NCI-H1048 (cell line): ENCODE measurements at regions not wholly inside any gene's neighbourhood (a gene's known extent, or its start where the extent isn't known, plus 50 kb on each side); places are given as distances from the start of the nearest gene placed in this dataset.
"Not testable (repeated sequence)": the region's sequence is repeated elsewhere in the genome, so short reads cannot be mapped to it uniquely, and the experiment has no call there.

ENCODE experiments used
- DNase-seq: peaks from one replicate; lab custom pipeline; 2025; lab: John Stamatoyannopoulos, UW

DNA sequence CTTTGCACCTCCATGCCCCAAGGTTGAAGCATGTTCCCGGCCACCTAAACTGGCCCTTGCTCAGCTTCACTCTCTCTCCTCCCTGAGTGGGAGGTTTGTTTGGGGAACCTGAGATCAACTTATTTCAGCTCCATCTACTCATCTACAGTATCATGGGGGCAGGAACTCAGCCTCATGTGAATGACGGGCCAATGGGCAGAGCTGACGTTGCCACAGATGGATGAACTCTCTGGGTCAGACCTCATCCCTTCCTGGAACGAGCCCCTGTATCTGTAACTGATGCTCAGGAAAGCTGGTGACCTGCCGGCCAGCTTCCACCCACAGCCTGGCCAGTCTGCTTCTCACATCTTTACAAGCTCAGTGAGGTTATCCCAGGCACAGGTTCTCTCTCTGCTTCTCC, 369.6 kb downstream of the IRX2 start:
- DNase-seq, result no peak

DNA sequence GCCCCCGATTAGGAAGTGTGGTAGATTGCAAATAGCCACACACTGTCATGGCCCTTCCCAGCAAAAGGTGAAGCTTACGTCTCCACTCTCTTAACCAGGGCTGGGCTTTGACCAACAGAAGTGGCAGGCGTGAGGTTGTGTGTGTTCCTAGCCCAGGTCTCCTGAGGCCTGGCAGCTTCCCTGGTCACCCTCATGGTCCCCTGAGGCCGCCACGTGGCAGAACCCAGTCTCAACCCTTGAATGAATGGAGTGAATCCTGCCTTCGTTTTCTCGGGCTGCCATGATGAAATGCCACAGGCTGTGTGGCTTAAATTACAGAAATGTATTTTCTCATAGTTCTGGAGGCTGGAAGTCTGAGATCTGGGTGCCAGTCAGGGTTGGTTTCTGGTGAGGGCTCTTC, 370.4 kb downstream of the IRX2 start:
- DNase-seq, result no peak

DNA sequence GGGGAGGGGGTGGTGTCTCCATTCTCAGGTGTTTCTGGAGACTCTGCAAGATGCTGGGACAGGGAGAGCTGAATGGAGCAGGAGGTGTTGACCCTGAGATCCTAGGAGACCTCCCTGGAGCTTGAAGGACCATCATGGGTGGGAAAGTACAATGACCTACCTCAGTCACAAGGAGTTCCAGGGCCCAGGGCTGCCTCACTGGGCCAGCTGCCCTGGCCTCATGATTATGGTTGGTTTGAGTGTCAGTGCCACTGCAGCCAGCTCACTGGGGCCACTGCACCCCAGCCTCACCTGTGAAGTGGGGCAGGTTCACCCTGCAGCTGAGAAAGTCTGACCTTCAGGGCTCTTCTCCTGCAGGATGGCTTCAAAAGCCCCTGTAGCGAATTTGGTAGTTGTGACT, 372.5 kb downstream of the IRX2 start:
- no peak for DNase-seq

DNA sequence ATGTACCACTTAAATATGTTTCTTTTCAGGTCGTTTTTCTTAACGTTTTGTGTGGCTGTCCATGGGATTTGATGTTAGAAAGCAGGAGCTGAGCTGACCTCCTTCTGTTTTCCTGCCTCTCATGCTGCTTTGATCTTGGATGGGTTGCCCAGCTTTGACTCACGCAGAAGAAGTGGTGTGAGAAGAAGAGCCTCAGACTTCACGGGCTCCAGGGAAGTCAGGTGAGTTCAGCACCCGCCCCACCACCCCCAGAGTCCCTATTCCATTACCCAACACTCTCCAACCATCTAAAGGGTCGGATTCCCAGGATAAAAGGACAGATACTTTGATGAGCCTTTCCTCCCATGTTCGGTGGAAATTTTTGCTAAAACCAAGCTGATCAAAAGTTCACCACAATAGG, 373.4 kb downstream of the IRX2 start:
- no peak for DNase-seq

DNA sequence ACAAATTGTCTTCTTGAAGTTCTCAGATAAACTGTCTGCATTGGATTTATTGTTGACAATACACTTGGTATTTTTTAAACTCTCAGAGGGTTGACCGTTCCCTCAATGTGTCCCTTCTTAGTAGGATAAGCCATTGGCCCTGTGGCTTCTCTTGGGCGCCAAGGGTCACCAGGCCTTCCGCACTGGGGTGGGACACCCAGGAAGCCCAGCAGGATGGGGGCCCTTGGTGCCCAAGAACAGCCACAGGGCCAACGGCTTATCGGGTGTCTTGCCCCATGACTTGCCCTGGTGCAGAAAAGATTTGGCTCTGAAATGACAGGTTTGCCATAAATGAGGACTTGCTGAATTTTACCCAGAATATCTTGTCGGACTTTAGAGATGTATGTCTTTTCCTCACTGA, 375.0 kb downstream of the IRX2 start:
- no peak for DNase-seq

DNA sequence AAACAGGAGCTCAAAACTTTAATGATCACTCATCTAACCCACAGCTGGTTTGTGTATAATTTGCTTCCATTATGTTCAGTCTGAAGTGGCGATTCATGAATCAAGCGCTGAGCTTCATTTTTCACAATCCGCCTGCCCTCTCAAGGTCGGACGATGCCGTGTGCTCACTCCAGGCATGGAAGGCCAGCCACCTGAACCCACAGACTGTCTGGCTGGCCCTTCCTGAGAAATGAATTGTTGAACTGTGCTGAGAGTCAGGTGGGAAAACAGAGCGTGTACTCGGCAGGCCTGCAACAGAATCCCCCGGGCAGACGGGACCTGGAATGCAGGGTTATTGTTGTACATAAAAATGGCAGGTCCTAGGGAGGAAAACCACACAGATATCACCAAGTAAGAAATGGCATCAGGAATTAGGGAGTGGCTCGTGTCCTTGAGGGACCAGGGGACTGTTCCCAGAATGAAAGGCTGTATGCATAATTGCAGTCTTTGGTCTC, 375.7 kb downstream of the IRX2 start:
- no peak for DNase-seq

DNA sequence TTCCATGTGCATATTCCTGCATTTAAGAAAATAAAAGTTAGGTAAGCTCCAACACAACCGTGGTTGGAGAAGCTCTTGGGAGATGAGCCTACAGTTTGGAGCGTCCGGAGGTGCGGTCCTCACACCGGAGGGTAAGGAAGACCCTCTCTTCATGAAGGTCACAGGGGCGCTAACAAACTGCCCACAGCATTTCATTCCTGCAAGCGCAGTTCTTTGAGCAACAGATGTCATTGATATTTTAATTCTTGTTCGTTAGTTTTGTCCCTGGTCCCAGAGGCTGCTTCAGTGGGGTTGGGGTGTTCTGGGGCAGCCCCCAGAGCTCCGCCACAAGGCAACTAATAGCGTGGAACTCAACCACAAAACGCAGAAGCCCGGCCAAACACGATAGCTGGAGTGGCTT, 376.2 kb downstream of the IRX2 start:
- no peak for DNase-seq

DNA sequence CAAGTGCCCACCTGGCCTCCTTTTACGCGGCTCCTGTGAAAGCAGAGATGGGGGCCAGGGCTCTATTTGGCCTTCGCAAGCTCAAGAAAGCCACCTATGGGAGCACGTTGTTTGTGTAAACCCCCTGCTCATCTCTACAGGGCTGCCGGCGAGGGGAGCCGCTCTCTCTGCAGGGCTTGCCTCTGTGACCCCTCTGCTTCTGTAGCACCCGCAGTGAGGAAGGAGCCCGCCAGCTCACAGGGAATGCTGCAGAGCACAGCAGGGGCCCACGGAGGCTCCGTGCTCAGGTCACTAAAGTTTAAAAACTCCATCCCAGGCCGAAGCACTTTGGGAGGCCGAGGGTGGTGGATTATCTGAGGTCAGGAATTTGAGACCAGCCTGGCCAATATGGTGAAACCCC, 376.8 kb downstream of the IRX2 start:
- no peak for DNase-seq

DNA sequence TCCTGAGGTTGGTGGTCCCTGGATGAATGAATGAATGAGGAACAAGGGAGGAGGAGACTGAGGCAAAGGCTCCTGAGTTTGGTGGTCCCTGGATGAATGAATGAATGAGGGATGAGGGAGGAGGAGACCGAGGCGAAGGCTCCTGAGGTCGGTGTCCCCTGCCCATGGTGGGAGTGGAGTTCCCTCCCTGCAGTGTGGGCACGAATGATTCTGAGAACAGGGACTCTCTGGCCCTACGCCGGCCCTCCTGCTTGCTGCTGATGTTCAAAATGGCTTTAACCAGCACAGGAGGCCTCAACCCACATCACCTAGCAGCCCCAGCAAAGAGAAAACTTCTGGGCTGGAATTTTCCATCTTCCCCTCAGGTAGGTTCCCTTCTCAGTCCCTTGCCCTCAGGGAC, 377.8 kb downstream of the IRX2 start:
- no peak for DNase-seq

DNA sequence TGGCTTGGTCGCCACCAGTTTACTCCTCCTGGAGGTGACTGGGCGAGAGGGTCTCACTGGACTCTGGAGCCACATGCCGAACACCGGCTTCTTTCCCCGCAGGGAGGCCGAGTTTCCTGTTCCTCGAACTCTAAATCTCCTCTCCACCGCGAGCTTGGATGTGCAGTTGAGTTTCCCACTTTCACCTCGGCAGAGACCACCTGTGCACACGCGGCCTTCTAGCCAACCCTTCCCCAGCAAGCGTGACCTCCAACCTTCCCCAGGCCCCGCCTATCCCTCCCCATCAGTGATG, 380.1 kb downstream of the IRX2 start:
- no peak for DNase-seq

DNA sequence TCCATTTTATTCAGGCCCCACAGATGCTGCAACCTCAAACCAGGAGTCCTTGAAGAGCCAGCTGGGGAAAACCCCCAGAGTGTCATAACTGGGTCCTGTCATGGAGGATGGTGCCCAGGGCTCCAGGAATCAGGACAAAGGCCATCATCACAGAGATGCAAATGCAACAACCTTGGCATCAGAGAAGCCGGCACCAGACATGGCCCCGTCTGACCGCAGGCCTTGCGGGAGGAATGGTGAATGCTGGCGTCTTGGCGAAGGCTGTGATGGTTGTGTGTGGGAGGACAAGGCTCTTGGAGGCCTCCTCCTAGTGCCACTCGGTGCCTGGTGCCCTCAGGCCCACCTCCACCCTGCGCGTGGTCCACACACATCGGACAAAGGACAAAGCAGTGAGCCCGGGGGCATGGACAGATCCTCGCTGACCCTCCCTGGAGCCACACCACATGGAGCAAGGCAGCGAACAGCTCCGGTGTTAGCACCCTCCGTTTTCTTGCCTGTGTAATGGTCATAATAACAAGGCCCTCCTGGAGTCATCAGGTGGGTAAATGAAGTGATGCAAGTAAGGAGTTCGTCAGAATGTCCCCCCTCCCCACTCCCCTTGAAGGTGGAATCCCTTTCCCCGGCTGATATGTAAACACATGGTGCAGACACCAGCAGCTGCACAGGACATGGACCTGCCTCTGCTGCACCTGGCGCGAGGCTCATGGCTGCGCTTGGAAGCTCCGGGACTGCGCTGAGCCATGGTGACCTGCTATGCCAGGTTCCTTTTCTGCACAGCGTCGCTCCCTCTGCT, 380.7 kb downstream of the IRX2 start:
- no peak for DNase-seq

DNA sequence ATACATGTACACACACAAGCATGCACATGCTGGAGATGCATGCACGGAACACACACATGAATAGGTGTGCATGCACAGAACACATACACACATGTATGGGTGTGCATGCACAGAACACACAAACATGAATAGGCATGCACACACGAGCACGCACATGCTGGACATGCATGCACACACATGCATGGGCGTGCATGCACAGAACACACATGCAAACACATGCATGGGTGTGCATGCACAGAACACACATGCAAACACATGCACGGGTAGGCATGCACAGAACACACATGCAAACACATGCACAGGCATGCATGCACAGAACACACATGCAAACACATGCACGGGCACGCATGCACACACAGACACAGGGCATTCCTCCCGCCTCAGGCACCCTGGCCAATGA, 382.3 kb downstream of the IRX2 start:
- DNase-seq, result no peak

DNA sequence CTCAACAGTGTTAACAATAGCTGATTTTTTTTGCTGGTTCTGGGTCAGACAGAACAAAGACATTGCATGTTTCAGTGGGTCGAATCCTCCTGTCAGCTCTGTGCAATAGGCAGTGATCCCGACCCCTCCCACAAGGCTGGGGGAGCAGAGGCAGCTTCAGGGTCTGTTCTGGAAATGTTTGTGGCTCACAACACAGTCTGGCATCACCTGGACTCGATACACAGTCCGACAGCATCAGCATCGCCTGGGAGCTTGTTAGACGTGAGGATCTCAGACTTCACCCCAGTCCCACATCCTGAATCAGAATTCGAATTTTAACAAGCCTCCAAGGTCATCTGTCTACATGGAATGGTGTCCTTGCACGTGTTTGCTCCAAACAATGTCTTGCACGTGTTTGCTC, 384.7 kb downstream of the IRX2 start:
- no peak for DNase-seq

DNA sequence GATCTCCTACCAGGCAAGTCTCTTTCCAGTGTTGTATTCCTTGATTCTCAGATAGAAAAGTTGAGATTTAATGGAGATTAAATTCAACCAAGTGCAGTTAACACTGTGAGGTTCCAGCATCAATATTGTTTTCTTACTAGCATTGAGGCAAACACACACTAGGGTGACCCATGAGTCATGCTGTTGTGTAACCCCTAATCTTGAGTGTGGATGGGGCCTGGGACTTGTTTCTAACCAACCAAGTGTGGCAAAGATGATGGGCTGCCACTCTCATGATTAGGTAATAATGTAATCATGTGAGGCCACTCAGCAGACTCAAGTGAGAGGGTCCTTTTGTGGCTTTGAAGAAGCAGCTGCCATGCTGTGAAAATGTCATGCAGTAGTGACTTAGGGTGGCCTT, 394.2 kb downstream of the IRX2 start:
- no peak for DNase-seq

DNA sequence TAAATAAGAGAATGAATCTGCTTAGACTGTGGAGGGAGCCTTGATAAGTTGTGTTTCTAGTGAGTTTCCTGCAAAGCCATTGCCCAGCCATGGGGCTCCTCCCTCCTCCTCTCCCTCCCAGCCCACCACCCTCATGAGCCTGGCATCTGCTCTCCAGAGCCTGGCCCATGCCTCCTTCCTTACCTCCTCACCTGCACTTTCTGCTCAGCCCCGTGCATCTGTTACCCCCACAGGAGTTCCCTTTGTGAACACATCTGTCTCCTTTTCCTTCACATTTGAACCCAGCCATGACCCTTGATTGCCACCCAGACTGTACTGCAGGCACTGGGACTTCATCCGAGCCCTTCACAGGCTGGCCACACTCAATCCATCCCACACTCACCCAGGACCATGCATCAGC, 395.6 kb downstream of the IRX2 start:
- no peak for DNase-seq

DNA sequence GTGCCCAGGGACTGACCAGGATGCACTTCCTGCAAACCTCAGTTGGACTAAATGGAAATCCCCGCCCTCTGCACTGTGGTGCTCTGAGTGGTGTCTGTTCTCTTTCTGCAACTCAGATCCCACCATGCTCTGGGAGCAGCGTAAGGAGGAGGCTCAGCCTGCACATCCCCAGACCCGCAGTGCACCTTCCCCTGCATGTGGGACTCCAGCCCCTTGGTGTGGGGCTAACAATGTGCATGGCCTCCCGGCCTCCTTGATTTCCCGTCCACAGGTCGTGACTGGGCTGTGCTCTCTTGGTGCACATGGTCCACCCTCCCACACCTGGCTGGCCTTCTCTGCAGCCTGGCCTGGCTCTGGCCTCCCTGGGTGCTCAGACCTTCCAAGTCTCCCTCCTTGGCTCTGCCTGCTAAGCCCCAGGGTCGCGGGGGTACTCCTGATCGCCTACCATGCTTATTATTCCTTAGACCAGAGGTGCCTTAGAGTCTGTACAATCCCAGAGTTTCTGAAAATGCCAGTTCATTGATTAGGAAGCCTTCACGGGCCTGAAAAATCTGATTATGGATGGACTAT, 397.5 kb downstream of the IRX2 start:
- DNase-seq, result no peak

DNA sequence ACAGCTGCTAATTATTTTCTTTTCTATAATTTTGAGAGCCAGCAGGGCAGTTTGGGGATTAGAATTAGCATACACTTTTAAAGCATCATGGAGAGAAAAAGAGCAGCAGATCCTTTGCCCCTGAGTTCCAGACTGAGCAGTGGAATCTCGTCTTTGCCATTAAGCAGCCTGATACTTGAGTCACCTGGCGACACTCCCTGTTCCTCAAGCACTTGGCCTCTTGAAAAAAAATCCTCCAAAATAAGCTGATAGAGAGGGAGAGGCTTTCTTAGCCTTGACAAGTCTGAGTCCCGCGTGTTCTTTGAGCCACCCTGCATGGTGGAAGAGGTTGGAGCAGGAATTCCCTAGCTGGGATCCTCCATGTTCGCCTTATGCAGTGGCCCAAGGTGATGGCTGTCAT, 398.3 kb downstream of the IRX2 start:
- no peak for DNase-seq

DNA sequence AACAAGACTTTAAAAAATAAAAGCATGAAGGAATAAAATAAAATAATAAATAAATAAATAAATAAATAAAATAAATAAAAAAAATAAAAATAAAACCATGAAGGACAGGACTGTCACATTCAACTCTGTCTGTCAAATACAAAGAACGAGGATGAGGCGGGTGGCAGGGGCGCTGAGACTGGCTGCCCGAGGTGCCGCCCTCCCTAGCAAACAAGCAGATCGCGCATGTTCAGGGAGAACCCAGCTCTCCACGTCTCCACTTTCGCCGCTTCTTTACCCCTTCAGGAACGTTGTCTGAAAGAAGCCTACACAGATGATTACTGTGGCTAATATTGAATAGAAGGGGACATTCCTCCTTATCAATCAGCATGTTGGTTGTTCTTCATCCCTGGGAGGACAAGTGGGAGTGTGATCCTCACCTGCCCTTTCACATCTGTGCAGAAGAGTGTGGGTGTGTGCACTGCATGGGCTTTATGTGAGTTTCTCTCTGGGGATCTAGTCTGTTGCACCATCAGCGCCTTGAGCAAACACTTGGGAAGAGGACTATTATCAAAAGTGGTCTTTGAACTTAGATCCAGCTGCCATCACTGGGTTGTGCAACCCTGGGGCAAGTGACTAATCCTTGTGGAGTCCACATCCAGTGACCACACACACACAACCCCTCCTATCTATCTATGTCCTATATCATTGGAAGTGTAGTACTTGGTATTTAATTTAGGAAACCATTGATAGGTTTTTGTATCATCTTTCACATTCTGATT, 399.2 kb downstream of the IRX2 start:
- DNase-seq, result no peak

DNA sequence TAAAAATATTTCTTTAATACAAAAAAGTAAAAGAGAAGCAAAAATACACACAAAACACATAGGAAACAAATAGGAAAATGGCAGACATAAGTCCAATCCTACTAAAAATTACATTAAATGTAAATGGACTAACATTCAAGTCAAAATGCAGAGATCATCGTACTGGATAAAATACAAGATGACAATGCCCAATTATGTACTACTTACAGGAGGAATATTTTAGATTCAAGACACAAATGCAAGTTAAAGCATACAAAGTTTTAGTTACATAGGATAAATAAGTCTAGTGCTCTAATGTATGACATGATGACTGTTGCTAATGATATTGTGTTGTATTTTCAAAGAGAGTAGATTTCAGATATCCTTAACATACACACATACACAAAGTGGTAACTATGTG, 401.7 kb downstream of the IRX2 start:
- DNase-seq, result not testable (repeated sequence)

DNA sequence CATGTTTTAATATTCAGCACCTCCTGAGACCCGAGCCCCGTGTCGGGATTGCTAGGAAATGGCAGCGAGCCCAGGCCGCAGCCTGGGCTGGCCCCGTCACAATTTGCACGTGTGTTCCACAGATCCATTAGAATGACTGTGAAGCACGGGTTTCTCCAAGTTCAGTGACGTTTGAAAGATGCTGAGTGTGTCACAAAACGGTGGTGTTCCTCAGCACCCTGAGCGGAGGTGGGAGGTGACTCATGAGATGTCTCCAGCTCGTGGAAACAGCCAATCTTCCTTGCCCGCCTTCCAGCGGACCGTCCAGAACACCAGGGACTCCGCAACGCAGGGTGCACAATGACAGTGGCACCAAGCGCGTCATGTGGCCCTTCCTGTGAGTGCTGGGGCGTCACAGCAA, 412.8 kb downstream of the IRX2 start:
- DNase-seq, result no peak

DNA sequence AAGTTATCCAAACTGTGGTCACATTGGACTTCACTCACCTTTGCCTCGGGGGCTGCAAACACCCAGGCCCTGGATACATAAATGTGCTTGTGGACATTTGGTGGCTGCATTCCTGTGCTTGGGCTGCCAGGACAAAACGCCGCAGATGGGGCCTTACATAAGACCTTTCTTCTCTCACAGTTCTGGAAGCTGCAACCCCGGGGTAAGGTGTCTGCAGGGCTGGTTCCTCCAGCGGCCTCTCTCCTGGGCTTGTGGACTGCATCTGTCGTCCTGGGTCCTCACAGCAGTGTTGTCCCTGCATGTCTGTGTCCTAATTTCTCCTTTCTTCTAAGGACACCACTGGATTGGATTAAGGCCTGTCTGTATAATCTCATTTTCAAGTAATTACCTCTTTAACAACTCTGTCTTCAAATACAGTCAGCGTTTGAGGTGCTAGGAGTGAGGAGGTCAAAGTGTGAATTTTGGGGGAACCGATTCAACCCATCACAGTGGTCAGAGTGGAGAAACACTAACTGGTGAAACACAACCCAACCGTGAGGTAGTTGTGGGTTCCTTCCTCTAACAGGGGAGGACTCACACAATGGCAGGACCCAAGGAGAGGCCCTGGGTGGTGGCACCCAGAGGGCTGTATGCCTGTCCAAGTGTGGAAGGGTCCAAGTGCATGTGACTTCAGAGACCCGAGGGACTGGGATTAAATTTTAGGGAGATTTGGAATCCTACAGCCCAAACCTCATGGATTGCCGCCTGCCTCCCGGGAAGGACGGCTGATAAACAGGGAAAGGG, 415.6 kb downstream of the IRX2 start:
- no peak for DNase-seq

DNA sequence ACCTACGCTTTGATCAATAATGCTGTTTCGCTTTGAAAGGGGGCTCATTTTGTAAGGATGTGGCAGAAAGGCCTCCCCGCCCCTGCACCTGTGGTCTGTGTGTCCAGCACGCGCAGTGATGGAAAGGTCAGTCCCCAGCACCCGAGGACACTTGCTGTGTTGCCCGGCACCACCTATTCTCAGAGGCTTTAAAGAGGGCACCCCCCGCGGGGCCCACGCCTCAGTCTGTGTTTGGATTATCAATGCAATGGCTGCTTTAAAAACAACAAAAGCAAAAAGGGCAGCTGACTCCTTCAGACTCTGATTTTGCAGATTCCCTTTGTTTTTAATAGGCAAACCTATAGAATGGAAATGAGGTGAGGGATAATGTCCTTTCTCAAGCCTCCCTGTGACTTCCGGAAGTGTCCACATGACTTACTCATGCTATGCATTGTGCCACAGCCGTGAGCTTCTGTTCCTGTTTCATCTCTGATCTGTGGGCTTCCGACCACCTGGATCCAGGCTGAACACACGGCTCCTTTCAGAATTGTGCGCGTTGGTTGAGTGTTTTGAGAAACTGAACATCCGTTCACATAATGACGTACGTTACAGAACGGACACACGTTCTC, 416.2 kb downstream of the IRX2 start:
- DNase-seq, result no peak
